ENCODE measurements at regions not wholly inside any gene's neighbourhood (a gene's known extent, or its start where the extent isn't known, plus 50 kb on each side); places are given as distances from the start of the nearest gene placed in this dataset.

DNA sequence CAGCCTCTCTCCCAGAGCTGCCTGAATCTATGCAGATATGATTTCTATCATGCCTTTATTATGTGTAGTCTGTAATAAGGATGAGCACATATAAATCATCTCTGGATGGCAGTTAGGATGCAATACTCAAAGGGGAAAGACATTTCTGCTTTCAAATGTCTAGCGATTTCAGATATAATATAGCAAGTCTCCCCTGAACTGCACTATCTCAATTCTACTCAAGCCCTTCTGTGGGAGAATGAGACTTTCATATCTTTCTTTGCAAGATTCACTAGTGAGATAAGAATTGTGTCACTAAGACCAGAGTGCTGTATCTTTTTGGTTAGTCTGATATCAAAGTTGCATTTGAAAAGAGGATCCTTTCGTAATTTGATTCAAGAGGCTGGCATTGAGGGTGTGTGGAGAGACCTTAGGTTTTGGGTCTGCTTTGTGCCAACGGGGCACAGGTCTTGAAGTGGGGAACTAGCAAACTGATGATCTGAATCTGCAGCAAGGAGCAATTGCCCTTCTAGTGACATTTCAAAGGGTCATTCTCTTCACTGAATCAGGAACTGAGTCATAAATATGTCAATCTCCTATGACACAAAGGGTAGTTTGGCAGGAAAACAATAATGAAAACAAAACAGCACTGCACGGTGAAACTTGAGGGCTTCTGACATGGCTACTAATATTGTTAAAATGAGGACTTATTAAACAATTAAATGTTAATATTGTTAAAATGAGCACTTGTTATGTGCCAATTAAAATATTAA, 305.5 kb upstream of the CLINT1 start:
- no peak for DNase-seq

- DNase-seq: no peak
Measured at GRCh38 chr5:158163451-158164295, 304.7 kb upstream of the CLINT1 start.

DNA sequence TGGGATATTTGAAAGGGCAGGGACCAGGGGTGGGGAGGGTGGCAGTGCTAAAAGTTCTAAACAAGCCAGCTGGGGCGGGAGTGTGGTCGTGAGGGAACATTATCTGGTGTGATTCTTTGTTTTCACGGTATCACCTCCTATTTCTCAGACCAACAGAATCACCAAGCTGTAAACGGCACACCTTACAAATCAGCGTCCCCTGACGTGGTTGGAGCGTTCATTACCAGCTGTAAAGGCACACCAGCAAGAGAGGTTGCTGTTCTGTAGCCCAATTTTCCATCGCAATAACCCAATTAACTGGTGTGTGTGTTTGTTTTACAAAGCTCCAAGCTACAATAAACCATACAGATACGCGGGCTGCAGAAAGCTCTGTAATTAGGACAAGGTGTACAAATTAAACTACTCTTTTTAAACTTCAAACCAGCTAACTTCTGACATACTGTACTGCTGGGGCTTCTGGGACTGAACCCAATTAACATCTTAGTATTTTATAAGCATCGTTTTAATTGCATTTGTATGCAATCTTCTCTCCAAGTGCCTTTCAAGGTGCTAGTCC, 303.6 kb upstream of the CLINT1 start:
- DNase-seq: no peak

DNA sequence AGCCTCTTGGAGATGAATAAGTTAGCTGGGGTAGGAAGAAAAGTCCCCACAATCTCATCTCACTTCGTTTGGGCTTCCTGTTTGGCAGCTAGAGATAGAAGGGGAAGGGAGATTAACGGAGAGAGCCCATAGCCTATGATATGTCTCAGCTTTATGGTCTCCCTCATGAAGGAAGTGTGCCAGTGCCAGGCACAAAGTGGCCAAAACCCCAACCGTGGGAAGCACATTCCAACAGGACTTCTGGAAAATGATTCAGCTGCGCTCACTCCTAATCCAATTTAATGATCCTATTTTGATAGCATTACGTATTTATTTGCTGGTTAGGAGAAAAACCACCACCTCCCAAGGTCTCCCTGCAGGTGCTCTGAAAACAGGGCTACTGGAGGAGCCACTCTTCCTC, 303.1 kb upstream of the CLINT1 start:
- DNase-seq: no peak

- no peak for DNase-seq
Measured at GRCh38 chr5:158159621-158160020, 300.7 kb upstream of the CLINT1 start.

- DNase-seq: no peak
Measured at GRCh38 chr5:158155811-158156505, 297.0 kb upstream of the CLINT1 start.

- no peak for DNase-seq
Measured at GRCh38 chr5:158155067-158155466, 296.1 kb upstream of the CLINT1 start.

DNA sequence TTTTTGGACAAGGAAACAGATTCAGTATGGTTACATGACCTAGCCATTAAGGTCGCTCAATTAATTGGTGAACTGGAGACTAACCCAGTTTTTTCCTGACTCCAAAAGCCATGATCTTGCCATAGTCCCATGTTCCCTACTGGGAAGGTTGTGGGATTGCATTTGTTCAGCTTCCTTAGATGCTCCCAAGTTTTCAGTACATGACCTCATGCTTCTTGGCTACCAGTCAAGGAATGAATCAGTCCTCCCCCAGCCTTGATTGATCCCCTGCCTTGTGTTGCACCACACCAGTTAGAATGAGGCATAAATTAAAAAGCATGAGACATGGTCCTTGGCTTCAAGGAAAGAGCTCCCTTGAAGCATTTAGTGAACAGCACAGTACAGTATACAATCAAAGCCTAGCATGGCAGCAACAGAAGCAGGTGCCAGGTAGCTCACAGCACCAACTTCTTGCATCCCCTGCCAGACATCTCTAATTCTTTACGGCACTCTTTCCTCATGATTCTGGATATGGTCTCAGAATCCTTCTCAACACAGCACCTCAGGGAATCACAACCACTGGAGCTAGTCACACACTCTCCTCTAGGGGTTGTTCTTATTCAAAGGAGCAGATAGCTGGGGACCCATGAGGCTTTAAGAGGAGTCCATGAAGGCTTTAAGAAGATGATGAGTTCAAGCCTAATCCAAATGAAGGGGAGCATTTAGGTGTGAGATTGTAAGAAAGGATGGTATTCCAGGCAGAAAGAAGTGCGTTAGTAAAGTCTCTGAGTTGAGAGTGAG, 295.5 kb upstream of the CLINT1 start:
- DNase-seq: peak; percentile 79 to 95 (median 85)

DNA sequence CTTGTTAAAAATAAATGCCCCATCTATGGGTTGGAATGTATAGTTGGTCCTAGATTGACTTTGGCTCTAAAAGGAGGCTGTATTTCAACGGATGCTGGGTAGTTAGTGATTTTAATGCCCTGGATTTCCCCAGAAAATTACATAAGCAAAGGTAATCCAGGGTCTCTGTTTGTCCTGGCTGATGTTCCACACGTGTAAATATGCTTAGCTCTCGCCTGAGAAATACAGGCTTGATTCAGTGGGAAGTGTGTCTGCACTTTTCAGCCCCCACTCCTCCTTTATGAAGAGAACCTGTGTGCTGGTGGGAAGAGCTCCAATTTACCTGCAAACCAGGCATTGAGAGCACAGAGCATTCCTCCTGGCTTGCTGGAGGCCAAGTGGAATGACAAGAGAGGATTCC, 294.6 kb upstream of the CLINT1 start:
- DNase-seq: no peak

DNA sequence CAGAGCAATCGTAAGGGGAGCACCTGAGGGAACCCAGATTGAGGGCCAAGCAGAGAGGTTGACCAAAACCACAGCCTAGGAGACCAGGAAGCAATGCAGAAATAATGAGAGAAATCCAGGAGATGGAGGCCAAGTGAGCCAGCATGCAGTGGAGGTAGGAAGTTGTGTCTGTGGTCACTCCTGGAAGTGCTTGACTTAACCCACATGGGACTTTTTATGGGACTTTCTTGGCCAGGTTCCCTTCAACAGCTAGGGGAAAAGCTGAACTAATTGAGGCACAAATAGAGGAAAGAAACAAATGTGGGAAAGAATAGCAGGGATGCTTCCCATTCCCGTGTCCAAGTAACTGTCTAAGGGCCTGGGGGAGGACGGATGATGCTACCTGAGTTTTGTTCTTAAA, 293.2 kb upstream of the CLINT1 start:
- no peak for DNase-seq

GRCh38 chr5:158147227-158147626, 288.3 kb upstream of the CLINT1 start:
- no peak for DNase-seq

DNA sequence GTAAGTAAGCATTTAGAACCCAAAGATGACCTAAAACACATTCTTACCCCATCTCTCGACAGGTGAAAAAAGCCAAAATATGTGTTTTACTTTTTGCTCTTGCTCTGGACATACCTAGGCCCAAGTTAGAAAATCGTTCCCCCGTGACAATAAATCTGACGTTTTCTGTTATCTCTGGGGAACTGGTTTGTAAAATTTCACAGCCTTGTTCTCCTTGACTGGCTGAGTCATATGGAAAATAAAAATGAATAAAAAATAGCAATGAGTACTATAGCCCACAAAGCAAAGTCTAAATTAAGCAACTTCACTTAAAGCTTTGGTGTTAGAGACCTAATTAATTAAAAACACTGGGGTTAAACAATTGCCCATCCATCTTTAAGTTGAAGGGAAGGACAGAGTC, 286.9 kb upstream of the CLINT1 start:
- DNase-seq: no peak

GRCh38 chr5:158143081-158143480, 284.1 kb upstream of the CLINT1 start:
- DNase-seq: no peak

GRCh38 chr5:158142156-158142555, 283.2 kb upstream of the CLINT1 start:
- DNase-seq: peak in 1 of 3 donors; percentile 83

DNA sequence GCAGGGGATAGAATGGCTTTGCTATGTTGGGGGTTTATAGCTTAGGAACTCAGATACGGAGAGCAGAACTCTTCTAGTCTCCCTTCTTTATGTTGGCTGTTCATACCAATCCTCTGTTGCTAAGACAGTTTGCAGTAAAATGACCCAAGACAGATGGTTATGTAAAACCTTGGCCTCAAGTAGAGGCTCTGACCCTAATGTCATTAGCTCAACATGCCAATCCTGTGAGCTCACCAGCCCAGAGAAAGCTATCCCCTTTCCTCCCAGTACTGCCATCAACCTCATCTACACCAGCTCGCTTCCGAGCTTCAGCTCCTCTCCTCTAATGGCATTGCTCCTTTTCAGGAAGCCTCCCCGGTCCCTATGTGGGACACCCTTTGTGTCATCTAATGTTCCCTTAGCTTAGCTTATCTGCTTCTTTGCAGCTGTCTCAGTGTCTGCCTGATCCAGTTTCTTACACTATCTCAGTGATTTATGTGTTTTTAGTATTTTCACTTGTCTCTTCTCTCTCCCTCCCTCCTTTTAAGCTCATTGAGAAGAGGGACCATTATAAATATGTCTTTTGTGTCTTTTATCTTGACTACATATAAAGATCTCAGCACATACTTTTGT, 281.3 kb upstream of the CLINT1 start:
- no peak for DNase-seq

GRCh38 chr5:158139161-158139560, 280.2 kb upstream of the CLINT1 start:
- peak in 1 of 3 donors; percentile 79 for DNase-seq

GRCh38 chr5:158135682-158136179, 276.8 kb upstream of the CLINT1 start:
- DNase-seq: peak in 2 of 3 donors; percentile 36 to 76

GRCh38 chr5:158133369-158133768, 274.4 kb upstream of the CLINT1 start:
- no peak for DNase-seq

DNA sequence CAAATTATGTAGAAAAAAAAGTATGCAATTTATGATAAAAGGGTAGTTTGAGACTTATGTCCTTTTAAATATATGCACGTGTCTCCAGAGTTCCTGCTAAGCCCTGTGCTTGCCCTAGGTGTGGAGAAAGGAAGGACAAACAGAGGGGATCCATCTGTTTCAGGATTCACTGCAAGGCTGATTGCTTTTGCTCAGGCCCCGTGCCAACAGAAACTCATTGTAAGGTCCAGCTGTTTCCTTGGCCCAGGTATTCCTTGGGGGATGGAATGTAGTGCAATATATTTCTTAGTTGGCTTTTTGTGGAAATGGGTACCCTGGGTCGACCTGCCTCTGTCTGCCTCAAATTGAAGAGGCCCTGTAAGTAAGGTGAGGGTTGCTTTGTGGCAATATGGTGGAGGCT, 268.6 kb upstream of the CLINT1 start:
- DNase-seq: no peak
